ENCODE measurements at regions not wholly inside any gene's neighbourhood (a gene's known extent, or its start where the extent isn't known, plus 50 kb on each side); places are given as distances from the start of the nearest gene placed in this dataset.
"Not testable (repeated sequence)": the region's sequence is repeated elsewhere in the genome, so short reads cannot be mapped to it uniquely, and the experiment has no call there.

GRCh38 chr12:115398311-115398781 lies 714.4 kb upstream of the TBX3 start:
- DNase-seq (ENCODE audit: low spot score), result no peak

- DNase-seq (ENCODE audit: low spot score), result no peak
These were observed 712.6 kb upstream of the TBX3 start for GRCh38 chr12:115396567-115396966.

GRCh38 chr12:115394496-115395220 lies 710.7 kb upstream of the TBX3 start:
- no peak for DNase-seq (ENCODE audit: low spot score)

- DNase-seq (ENCODE audit: low spot score), result no peak
These were observed 704.2 kb upstream of the TBX3 start for GRCh38 chr12:115388139-115388538.

GRCh38 chr12:115387467-115387901 lies 703.5 kb upstream of the TBX3 start:
- no peak for DNase-seq (ENCODE audit: low spot score)

GRCh38 chr12:115386946-115387345 lies 703.0 kb upstream of the TBX3 start:
- DNase-seq (ENCODE audit: low spot score), result no peak

GRCh38 chr12:115385141-115385540 lies 701.2 kb upstream of the TBX3 start:
- DNase-seq (ENCODE audit: low spot score), result no peak

- no peak for DNase-seq (ENCODE audit: low spot score)
These were observed 700.4 kb upstream of the TBX3 start for GRCh38 chr12:115384391-115384790.

GRCh38 chr12:115383668-115384067 lies 699.7 kb upstream of the TBX3 start:
- DNase-seq (ENCODE audit: low spot score), result peak; percentile 79

GRCh38 chr12:115382681-115383080 lies 698.7 kb upstream of the TBX3 start:
- DNase-seq (ENCODE audit: low spot score), result no peak

- DNase-seq (ENCODE audit: low spot score), result no peak
These were observed 696.7 kb upstream of the TBX3 start for GRCh38 chr12:115380546-115381120.

GRCh38 chr12:115378291-115378690 lies 694.3 kb upstream of the TBX3 start:
- no peak for DNase-seq (ENCODE audit: low spot score)

GRCh38 chr12:115377779-115378178 lies 693.8 kb upstream of the TBX3 start:
- DNase-seq (ENCODE audit: low spot score), result no peak

GRCh38 chr12:115377230-115377629 lies 693.3 kb upstream of the TBX3 start:
- no peak for DNase-seq (ENCODE audit: low spot score)

- no peak for DNase-seq (ENCODE audit: low spot score)
These were observed 691.4 kb upstream of the TBX3 start for GRCh38 chr12:115375186-115375991.

- no peak for DNase-seq (ENCODE audit: low spot score)
These were observed 690.7 kb upstream of the TBX3 start for GRCh38 chr12:115374480-115375185.

- DNase-seq (ENCODE audit: low spot score), result no peak
These were observed 687.7 kb upstream of the TBX3 start for GRCh38 chr12:115371711-115372110.

GRCh38 chr12:115370650-115371049 lies 686.7 kb upstream of the TBX3 start:
- DNase-seq (ENCODE audit: low spot score), result no peak

GRCh38 chr12:115370207-115370606 lies 686.2 kb upstream of the TBX3 start:
- DNase-seq (ENCODE audit: low spot score), result no peak

GRCh38 chr12:115366277-115366676 lies 682.3 kb upstream of the TBX3 start:
- not testable (repeated sequence) for DNase-seq (ENCODE audit: low spot score)

- DNase-seq (ENCODE audit: low spot score), result not testable (repeated sequence)
These were observed 681.8 kb upstream of the TBX3 start for GRCh38 chr12:115365765-115366164.

GRCh38 chr12:115364921-115365320 lies 680.9 kb upstream of the TBX3 start:
- no peak for DNase-seq (ENCODE audit: low spot score)
